WTC11 (cell line): ENCODE measurements at regions not wholly inside any gene's neighbourhood (a gene's known extent, or its start where the extent isn't known, plus 50 kb on each side); places are given as distances from the start of the nearest gene placed in this dataset.

Source experiments
- ATAC-seq: fragments of 200-7000 bp; cut with Tn5 transposase; 2 replicates; pipeline ENCODE4 v1.10.0; 2021; ENCODE audit warnings: mild to moderate bottlenecking, moderate library complexity
- CTCF ChIA-PET: fragments of 300-600 bp; sonication (Branson Sonifier 250); formaldehyde crosslinking; loops from one replicate; lab custom pipeline; 2021; ENCODE audit warnings: antibody characterized with exemption; lab: Charles Lee
- POLR2A ChIA-PET: fragments of 350-600 bp; sonication (Branson Sonifier 250); formaldehyde crosslinking; loops from one replicate; lab custom pipeline; 2021; ENCODE audit warnings: antibody characterized with exemption; lab: Charles Lee
- DNase-seq: peaks from one replicate; pipeline ENCODE4 v3.0.0; 2021; ENCODE audit warnings: low spot score
- H3K27ac Mint-ChIP-seq: 2 replicates; pipeline ENCODE4 v1.8.0; 2021; ENCODE audit warnings: mixed read lengths
- H3K27me3 Mint-ChIP-seq: 2 replicates; pipeline ENCODE4 v1.8.0; 2021; ENCODE audit warnings: low read depth, mild to moderate bottlenecking, moderate library complexity, mixed read lengths
- H3K36me3 Mint-ChIP-seq: 2 replicates; pipeline ENCODE4 v1.8.0; 2021; ENCODE audit warnings: mixed read lengths
- H3K4me1 Mint-ChIP-seq: 2 replicates; pipeline ENCODE4 v1.8.0; 2022; ENCODE audit warnings: mixed read lengths
- H3K4me3 Mint-ChIP-seq: 2 replicates; pipeline ENCODE4 v1.8.0; 2021; ENCODE audit warnings: mild to moderate bottlenecking, moderate library complexity, mixed read lengths
- H3K9me3 Mint-ChIP-seq: 2 replicates; pipeline ENCODE4 v1.8.0; 2021; ENCODE audit warnings: mixed read lengths
- ARID4B ChIP-seq: sonication (generic); formaldehyde crosslinking; IDR thresholded peaks from 2 replicates; pipeline ENCODE4 v1.8.0; 2023; ENCODE audit warnings: missing genetic modification reagents, mild to moderate bottlenecking, borderline replicate concordance
- ELF4 ChIP-seq: sonication (generic); formaldehyde crosslinking; IDR thresholded peaks from 2 replicates; pipeline ENCODE4 v1.8.1; 2022; ENCODE audit warnings: low read depth, mild to moderate bottlenecking, moderate library complexity, missing genetic modification reagents
- EMX1 ChIP-seq: fragments of 250-450 bp; sonication (Bioruptor Pico); IDR thresholded peaks from 2 replicates; pipeline ENCODE4 v1.8.0; 2021; ENCODE audit warnings: mild to moderate bottlenecking
- ERG ChIP-seq: fragments of 250-450 bp; sonication (Bioruptor Pico); IDR thresholded peaks from 2 replicates; pipeline ENCODE4 v1.8.0; 2021; ENCODE audit warnings: mild to moderate bottlenecking
- ETV6 ChIP-seq: sonication (generic); formaldehyde crosslinking; IDR thresholded peaks from 2 replicates; pipeline ENCODE4 v1.8.1; 2022; ENCODE audit warnings: mild to moderate bottlenecking, missing genetic modification reagents
- GRHL2 ChIP-seq: fragments of 250-450 bp; sonication (Bioruptor Pico); IDR thresholded peaks from 2 replicates; pipeline ENCODE4 v1.8.0; 2022; ENCODE audit warnings: mild to moderate bottlenecking, moderate library complexity; ENCODE audit not compliant: insufficient replicate concordance, severe bottlenecking
- GTF2I ChIP-seq: fragments of 250-450 bp; sonication (Bioruptor Pico); conservative IDR thresholded peaks from 2 replicates; pipeline ENCODE4 v1.4.0; 2021; ENCODE audit warnings: mild to moderate bottlenecking
- KAT7 ChIP-seq: sonication (generic); formaldehyde crosslinking; IDR thresholded peaks from 2 replicates; pipeline ENCODE4 v1.8.1; 2023; ENCODE audit warnings: missing genetic modification reagents, mild to moderate bottlenecking, borderline replicate concordance
- MAX ChIP-seq: sonication (generic); formaldehyde crosslinking; IDR thresholded peaks from 2 replicates; pipeline ENCODE4 v1.8.0; 2022; ENCODE audit warnings: mild to moderate bottlenecking, missing genetic modification reagents
- NFE2L1 ChIP-seq: sonication (generic); formaldehyde crosslinking; IDR thresholded peaks from 2 replicates; pipeline ENCODE4 v1.8.1; 2023; ENCODE audit warnings: missing genetic modification reagents
- NR2C2 ChIP-seq: sonication (generic); formaldehyde crosslinking; IDR thresholded peaks from 2 replicates; pipeline ENCODE4 v1.8.0; 2022; ENCODE audit warnings: mild to moderate bottlenecking, missing genetic modification reagents
- NR3C1 ChIP-seq: sonication (generic); formaldehyde crosslinking; conservative IDR thresholded peaks from 2 replicates; pipeline ENCODE4 v1.8.1; 2023; ENCODE audit warnings: low read depth, mild to moderate bottlenecking, missing genetic modification reagents
- RELA ChIP-seq: sonication (generic); formaldehyde crosslinking; IDR thresholded peaks from 2 replicates; pipeline ENCODE4 v1.8.1; 2022; ENCODE audit warnings: missing genetic modification reagents, mild to moderate bottlenecking, borderline replicate concordance
- RORB ChIP-seq: fragments of 250-450 bp; sonication (Bioruptor Pico); IDR thresholded peaks from 2 replicates; pipeline ENCODE4 v1.9.0; 2021; ENCODE audit warnings: mild to moderate bottlenecking
- SMAD3 ChIP-seq: sonication (generic); formaldehyde crosslinking; IDR thresholded peaks from 2 replicates; pipeline ENCODE4 v1.8.0; 2022; ENCODE audit warnings: missing genetic modification reagents, mild to moderate bottlenecking, borderline replicate concordance
- USF1 ChIP-seq: sonication (generic); formaldehyde crosslinking; IDR thresholded peaks from 2 replicates; pipeline ENCODE4 v1.8.0; 2022; ENCODE audit warnings: mild to moderate bottlenecking, missing genetic modification reagents
- ZBTB43 ChIP-seq: sonication (generic); formaldehyde crosslinking; IDR thresholded peaks from 2 replicates; pipeline ENCODE4 v1.8.1; 2023; ENCODE audit warnings: mild to moderate bottlenecking, missing genetic modification reagents
- ZNF219 ChIP-seq: sonication (generic); formaldehyde crosslinking; IDR thresholded peaks from 2 replicates; pipeline ENCODE4 v1.8.0; 2023; ENCODE audit warnings: missing genetic modification reagents, mild to moderate bottlenecking, borderline replicate concordance
- ZNF232 ChIP-seq: sonication (generic); formaldehyde crosslinking; IDR thresholded peaks from 2 replicates; pipeline ENCODE4 v1.8.0; 2022; ENCODE audit warnings: mild to moderate bottlenecking, missing genetic modification reagents
- ZNF416 ChIP-seq: fragments of 250-450 bp; sonication (Bioruptor Pico); IDR thresholded peaks from 2 replicates; pipeline ENCODE4 v1.9.0; 2021; ENCODE audit warnings: mild to moderate bottlenecking, inconsistent platforms
- ZNF671 ChIP-seq: fragments of 250-450 bp; sonication (Bioruptor Pico); IDR thresholded peaks from 2 replicates; pipeline ENCODE4 v1.8.0; 2021; ENCODE audit warnings: mild to moderate bottlenecking
- TF ChIP-seq, protein P1 (sequence below): sonication (generic); formaldehyde crosslinking; IDR thresholded peaks from 2 replicates; pipeline ENCODE4 v1.8.1; 2023; ENCODE audit warnings: mild to moderate bottlenecking, missing genetic modification reagents, borderline replicate concordance

- no peak for TF ChIP-seq USF1
- TF ChIP-seq, all 79 proteins: peak for 0
These were observed 114.3 kb downstream of the OXSM start (continued) for GRCh38 chr3:25904206-25904605.

GRCh38 chr3:25906132-25906906 is 116.4 kb downstream of the OXSM start:
- Mint-ChIP-seq H3K27me3 (no peaks in the 10 kb centered on the region), H3K36me3 (no peaks in the 10 kb centered on the region), H3K9me3 (no peaks in the 10 kb centered on the region), H3K27ac (no peak overlapping the region), H3K4me3 (no peak overlapping the region), H3K4me1 (peaks cover 22% of the 10 kb centered on the region)
- POLR2A ChIA-PET, result no interaction called here
- CTCF ChIA-PET, result interaction anchor here (1.4 to 1.6 kb wide), 2 partner anchors 56 to 258 kb away, joined by 5 to 6 read pairs; no protein-coding TSS in a partner anchor
- DNase-seq (no peak), ATAC-seq (peak; percentile 35; the same call in 1 of the 2 replicates)
- no peak for TF ChIP-seq ETV6 (CRISPR knock-in tag)
- TF ChIP-seq SMAD3 (CRISPR knock-in tag), result no peak
- no peak for TF ChIP-seq GRHL2 (CRISPR knock-in tag)
- TF ChIP-seq KAT7 (CRISPR knock-in tag), result no peak
- TF ChIP-seq NR3C1, result no peak
- no peak for TF ChIP-seq ZNF232 (CRISPR knock-in tag)
- no peak for TF ChIP-seq ZNF219
- TF ChIP-seq NFE2L1, result no peak
- no peak for TF ChIP-seq RORB (CRISPR knock-in tag)
- no peak for TF ChIP-seq EMX1 (CRISPR knock-in tag)

- ChIA-PET POLR2A (no interaction called here), CTCF (no interaction called here)
- no peak for ATAC-seq
- TF ChIP-seq ERG (CRISPR knock-in tag) (no peak), ZNF416 (CRISPR knock-in tag) (no peak), GRHL2 (CRISPR knock-in tag) (no peak), ELF4 (no peak), ARID4B (CRISPR knock-in tag) (no peak), ZBTB43 (CRISPR knock-in tag) (no peak), RELA (CRISPR knock-in tag) (no peak), ZNF671 (CRISPR knock-in tag) (no peak), MAX (CRISPR knock-in tag) (no peak), NR2C2 (CRISPR knock-in tag) (no peak), GTF2I (CRISPR knock-in tag) (no peak)
- TF ChIP-seq, protein P1, sequence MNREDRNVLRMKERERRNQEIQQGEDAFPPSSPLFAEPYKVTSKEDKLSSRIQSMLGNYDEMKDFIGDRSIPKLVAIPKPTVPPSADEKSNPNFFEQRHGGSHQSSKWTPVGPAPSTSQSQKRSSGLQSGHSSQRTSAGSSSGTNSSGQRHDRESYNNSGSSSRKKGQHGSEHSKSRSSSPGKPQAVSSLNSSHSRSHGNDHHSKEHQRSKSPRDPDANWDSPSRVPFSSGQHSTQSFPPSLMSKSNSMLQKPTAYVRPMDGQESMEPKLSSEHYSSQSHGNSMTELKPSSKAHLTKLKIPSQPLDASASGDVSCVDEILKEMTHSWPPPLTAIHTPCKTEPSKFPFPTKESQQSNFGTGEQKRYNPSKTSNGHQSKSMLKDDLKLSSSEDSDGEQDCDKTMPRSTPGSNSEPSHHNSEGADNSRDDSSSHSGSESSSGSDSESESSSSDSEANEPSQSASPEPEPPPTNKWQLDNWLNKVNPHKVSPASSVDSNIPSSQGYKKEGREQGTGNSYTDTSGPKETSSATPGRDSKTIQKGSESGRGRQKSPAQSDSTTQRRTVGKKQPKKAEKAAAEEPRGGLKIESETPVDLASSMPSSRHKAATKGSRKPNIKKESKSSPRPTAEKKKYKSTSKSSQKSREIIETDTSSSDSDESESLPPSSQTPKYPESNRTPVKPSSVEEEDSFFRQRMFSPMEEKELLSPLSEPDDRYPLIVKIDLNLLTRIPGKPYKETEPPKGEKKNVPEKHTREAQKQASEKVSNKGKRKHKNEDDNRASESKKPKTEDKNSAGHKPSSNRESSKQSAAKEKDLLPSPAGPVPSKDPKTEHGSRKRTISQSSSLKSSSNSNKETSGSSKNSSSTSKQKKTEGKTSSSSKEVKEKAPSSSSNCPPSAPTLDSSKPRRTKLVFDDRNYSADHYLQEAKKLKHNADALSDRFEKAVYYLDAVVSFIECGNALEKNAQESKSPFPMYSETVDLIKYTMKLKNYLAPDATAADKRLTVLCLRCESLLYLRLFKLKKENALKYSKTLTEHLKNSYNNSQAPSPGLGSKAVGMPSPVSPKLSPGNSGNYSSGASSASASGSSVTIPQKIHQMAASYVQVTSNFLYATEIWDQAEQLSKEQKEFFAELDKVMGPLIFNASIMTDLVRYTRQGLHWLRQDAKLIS (CRISPR knock-in tag), result no peak
These were observed 117.2 kb downstream of the OXSM start for GRCh38 chr3:25907081-25907480.

More at GRCh38 chr3:25907081-25907480, 117.2 kb downstream of the OXSM start:
- no peaks in the 10 kb centered on the region for H3K9me3 Mint-ChIP-seq
- no peak for DNase-seq
- H3K4me1 Mint-ChIP-seq, result peaks cover 24% of the 10 kb centered on the region
- no peak overlapping the region for H3K27ac Mint-ChIP-seq
- no peaks in the 10 kb centered on the region for H3K27me3 Mint-ChIP-seq
- no peak overlapping the region for H3K4me3 Mint-ChIP-seq
- no peaks in the 10 kb centered on the region for H3K36me3 Mint-ChIP-seq
